HUDEP-2 (cell line): ENCODE measurements at regions not wholly inside any gene's neighbourhood (a gene's known extent, or its start where the extent isn't known, plus 50 kb on each side); places are given as distances from the start of the nearest gene placed in this dataset.
"Not testable (repeated sequence)": the region's sequence is repeated elsewhere in the genome, so short reads cannot be mapped to it uniquely, and the experiment has no call there.

Source experiments
- DNase-seq, 76 experiments: peaks; one replicate each; lab custom pipeline; 2025; ENCODE audit not compliant: unreplicated experiment in 76 of 76; lab: John Stamatoyannopoulos, UW

DNA sequence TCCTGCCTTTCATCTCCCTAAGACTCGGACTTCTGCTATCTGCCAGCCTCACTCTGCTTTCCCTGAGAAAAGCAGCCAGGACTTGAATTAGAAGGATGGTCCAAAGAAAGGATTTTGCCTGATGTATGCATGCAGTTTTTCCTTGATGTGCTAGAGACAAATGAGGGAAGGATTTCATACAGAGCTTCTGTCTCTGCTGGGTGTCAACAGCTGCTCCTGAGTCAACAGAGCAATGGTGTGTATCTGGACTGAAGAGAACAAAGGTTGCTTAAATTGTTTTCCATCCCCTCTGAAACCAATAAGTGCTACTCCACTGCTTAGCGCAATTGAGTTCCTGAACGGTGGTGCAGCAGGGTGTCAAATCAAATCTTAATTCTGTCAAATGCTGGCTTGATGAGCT lies 680.6 kb upstream of the C16orf82 start:
- no peak for DNase-seq

DNA sequence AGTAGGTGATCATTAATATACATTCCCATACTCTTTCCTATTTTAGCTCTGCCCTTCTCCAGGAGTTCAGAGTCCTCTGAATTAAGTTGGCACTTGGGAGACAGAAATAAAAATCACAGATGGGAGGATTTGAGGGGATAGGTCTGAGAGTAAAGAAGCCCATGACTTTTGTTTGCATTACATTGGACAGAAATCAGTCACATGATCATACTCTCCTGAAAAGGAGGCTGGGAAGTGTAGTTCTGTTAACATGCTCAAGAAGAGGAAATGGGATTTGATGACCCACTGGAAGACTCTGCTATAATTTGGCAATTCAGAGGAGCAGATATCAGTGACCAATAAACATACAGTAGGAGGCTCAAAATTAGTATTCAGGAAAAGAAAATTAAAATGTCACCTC lies 674.9 kb upstream of the C16orf82 start:
- no peak for DNase-seq

DNA sequence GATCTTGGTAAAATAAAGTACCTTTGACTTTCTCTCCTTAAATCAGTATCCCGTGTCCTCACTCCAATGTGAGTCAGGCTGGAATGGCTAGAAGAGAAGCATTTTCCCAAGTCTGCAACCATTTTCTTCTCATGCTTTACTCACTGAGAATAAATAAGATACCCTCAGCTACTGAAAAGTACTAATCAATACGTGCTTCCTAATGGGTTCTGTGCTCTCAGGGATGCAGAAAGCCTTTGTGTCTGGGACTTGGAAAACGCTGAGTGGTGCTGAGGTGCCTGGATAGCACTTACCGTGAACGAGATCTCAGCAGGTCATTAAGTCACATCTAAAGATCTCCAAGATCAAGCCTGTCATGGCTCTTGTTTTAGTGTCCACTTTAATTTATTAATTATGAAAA lies 672.3 kb upstream of the C16orf82 start:
- DNase-seq = no peak

DNA sequence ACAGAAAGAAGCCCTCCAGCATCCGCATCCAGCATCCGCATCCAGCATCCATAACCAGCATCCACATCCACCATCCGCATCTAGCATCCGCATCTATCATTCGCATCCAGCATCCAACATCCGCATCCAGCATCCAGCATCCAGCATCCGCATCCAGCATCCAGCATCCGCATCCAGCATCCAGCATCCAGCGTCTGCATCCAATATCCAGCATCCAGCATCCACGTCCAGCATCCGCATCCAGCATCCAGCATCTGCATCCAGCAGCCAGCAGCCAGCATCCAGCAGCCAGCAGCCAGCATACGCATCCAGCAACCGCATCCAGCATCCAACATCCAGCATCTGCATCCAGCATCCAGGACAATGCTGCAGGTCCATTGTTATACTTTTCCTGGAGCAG lies 671.0 kb upstream of the C16orf82 start:
- no peak for DNase-seq

DNA sequence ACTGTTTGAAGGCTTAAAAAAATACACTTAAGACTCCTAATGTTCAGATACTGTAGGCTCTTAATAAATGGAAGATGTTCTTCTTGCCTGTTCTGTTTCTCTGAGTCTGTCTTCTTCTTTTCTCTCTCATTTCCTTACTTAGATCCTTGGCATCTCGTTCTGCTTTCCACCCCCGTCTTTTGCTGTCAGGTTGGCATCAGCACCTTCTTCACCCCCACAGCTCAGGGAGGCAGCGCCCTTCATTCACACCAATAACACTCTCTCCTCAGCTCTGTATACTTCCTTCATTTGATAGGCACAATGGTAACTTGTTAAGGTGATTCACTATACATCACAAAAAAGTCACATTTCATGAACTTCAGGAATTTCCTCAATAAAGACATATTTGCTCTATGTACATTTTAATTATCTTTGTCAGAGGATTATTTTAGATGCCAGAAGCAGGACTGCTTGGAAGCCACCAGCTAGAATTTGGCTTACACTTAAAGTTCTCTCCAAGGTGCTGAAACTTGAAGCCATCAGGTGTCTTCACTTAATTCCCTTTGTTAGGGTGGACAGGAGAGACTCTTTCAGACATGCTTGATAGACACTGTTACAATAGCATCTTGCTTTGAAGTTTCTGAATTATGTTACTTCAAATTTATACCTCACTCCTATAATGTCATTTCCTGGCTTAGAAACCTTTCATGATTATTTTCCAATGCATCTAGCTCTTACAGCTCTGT lies 670.1 kb upstream of the C16orf82 start:
- DNase-seq = no peak

DNA sequence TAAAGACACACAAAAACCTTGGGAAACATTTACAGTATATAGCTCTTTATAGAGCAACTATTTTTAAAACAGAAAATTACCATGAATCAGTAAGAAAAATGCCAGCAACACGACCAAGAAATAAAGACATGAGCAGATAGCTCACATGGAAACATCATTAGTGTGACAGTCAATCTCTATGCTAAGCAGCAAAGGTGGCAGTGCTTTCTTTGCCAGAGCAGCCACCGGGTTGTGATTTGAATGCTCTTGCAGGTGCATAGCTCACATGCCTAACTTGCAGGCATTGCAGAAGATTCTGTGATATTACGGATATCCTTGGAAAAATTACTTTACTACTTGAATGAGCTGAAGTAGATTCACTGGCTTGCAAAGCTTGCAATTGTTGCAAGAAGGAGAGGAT lies 652.9 kb upstream of the C16orf82 start:
- DNase-seq = no peak

DNA sequence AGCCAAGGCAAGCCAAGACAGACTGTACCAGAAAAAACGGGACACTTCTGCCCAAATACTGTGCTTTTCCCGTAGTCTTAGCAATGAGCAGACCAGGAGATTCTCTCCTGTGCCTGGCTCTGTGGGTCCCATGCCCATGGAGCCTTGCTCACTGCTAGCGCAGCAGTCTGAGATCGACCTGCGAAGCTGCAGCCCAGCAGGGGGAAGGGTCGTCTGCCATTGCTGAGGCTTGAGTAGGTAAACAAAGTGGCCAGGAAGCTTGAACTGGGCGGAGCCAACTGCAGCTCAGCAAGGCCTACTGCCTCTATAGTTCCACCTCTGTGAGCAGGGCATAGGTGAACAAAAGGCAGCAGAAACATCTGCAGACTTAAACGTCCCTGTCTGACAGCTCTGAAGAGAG lies 647.3 kb upstream of the C16orf82 start:
- DNase-seq = not testable (repeated sequence)

DNA sequence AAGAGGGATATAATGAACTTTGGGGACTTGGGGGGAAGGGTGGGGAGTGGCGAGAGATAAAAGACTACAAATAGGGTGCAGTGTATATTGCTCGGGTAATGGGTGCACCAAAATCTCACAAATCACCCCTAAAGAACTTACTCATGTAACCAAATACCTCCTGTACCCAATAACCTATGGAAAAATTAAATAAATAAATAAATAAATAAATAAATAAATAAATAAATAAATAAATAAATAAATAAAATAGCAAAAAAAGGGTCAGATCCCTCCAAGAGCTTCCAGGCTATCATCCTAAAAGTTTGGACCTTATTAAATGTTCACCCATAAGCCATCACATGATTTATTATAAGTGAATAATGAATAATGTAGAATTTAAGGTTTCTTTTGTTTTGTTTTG lies 636.1 kb upstream of the C16orf82 start:
- no peak for DNase-seq

DNA sequence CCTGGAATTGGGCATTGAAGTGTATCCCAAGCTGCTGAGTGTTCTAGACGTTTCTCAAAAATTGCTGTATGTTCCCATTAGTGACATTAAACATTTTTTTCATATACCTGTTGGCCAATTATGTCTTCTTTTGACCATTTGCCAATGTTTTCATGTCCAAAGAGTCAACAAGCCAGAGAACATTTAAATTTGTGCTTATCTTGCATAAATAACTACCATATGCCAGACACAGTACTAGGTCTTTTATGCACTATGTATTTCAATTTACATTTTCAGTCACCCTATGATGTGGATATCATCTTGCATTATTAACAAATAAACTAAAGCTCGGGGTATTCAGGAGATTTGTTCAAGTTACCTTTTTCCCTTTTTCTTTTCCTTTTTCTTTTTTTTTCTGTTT lies 632.9 kb upstream of the C16orf82 start:
- DNase-seq = no peak

DNA sequence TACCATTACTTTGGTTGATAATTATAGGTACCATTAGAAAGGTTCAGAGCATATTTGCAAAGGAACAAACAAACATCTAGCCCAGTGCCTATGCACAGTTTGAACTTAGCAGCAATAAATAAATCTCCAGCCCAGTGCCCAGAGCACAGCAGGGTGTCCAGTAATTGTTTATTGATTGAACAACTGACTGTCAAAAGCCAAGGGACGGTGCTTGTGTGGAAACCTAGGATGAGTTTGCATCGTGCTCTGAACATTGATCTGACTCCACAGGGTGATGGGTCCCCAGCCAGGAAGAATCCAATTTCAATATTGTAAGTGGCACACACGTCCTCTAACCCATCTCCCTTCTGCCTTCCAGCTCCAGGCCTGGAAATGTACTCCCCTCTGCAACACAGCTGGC lies 625.5 kb upstream of the C16orf82 start:
- DNase-seq = no peak

DNA sequence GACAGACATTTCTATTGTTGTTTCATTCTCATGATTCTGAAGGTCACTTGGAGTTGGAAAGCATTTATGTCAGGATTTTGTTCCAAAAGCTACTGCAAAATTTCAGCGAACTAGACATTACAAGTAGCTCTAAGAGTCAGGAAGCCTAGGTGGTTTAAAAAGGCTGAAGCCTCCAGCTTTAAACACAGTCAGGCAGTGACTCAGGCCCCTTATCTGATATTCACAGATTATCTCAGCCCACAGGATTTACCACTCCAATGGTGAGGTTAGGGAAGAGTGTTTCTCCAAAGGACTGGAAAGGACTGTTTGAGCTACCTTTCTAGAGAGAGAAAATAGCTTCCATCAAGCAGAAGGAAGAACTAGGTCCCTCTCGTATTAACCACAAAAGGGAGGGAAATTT lies 624.4 kb upstream of the C16orf82 start:
- no peak for DNase-seq

DNA sequence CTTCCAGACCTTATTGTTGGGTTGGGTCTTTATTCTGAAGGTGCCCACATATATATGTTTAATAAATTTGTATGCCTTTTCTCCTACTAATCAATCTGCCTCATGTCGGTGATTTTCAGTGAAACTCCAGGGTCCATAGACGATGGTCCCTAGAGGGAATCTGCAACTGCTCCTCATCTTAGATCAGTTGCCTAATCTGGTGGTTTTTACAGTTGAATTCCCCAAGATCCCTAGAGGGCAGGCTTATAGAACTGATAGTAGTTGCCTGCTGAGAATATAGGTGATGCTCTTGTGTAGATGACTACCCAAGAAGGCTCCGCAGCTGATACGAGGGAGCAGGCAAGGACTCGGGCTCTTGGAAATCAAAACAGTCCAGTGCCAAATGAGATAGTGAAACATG lies 619.2 kb upstream of the C16orf82 start:
- DNase-seq = no peak

DNA sequence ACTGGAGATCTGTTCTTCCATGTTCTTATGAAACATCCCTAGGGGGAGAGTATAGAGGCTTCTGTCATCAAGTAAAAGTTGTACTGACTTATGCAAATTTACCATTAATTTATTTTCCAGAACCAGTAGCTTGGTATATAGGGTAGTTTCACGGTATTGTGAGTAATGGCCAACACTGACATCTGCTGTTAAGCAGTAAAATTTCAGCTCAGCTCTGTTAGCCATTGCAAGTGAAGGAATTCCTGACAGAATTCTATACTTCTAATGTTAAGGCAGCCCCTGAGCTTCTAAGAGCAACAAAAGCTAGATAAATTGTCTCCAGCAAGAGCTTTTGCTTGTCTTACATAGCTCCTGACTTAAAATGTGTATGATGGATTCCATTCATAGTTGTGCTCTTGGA lies 613.5 kb upstream of the C16orf82 start:
- DNase-seq = no peak

DNA sequence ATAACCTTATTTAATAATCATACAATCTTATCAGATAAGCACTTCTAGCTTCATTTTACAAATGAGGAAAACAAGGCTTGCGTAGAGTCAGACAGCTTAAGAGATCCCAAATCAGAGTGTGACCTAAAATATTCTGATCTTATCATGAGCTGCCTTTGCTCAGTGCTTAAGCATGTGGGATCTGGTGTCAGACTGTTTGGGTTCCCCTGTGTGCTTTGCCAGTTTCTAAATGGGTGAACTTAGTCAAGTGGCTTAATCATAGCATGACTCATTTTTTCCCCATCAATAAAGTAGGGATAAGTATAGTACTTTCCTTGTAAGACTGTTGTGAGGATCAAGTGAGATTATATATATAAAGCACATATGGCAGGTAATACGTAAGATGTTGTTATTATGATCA lies 612.6 kb upstream of the C16orf82 start:
- no peak for DNase-seq

DNA sequence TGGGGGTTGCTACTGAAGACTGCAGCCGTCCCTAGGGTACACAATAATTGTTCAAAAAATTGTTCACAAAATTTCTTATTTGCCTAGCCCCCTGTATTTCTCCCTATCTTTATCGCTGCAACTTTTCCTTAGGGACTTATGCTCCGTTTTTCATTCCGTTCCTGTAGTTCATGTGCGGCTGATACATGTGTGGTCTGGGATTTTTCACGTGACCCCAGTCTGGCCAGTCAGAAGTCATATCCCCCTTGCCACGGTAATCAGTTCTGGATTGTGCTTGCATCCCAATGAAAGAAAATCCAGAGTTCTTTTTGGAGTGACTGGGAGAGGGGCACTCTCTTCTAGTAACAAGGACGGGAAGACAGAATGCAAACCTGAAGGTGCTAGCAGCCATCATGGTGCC lies 610.7 kb upstream of the C16orf82 start:
- no peak for DNase-seq

DNA sequence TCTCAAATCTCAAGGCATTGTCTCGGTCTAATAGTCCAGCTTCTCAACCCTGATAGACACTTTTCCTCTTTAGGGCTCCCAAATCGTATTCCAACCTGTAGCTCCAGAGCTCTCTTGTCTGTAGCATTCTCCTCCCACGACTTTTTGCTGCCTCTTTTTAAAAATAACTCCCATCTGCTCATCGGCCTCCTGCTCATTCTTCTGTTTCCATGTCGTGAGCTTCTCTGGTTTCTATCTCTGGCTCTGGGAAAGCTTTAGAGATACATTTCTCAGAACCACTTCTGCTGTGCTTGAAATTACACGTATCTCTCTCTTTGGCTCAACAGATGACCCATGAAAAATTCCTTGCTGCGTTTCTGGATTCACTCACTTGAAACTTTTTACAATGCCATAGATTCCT lies 609.6 kb upstream of the C16orf82 start:
- no peak for DNase-seq

DNA sequence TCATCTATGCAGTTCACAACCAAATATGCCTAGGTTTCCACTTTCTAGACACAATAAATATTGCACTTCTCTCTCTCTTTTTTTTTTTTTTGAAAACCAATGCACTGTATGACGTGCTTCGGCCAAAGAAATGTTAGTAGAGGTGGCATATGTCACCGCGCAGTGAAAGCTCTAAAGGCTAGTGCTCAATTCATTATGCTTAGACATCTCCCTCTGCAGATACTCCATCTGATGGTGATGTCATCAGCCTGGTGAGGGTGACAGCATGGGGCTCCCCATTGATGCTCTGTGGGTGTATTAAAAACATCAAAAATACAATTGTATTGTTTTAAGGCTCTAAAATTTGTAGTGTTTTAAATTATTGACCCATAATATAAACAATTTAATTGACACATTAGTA lies 608.8 kb upstream of the C16orf82 start:
- DNase-seq = no peak

DNA sequence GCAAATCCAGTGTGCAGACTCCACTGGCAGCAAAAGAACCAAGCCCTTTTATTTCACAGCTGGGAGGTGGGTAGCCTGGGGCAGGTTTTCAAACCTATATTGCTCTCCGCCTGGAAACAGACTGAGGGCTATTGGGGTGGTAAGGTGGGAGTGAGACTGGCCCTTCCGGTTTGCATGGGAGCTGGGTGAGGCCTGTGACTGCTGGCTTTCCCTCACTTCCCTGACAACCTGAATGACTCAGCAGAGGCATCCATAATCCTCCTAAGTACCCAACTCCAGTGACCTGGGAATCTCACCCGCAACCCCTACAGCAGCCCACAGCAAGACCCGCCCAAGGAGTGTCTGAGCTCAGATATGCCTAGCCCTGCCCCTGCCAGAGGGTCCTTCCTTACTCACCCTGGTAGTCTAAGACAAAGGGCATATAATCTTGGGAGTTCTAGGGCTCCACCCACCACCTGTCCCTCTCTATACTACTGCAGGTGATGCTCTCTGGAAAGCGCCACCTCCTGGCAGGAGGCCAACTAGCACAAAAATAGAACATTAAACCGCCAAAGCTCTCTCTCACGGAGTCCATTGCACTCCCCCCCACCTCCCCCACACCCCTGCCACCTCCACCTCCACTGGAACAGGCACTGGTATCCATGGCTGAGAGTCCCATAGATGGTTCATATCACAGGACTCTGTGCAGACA lies 602.0 kb upstream of the C16orf82 start:
- no peak for DNase-seq

DNA sequence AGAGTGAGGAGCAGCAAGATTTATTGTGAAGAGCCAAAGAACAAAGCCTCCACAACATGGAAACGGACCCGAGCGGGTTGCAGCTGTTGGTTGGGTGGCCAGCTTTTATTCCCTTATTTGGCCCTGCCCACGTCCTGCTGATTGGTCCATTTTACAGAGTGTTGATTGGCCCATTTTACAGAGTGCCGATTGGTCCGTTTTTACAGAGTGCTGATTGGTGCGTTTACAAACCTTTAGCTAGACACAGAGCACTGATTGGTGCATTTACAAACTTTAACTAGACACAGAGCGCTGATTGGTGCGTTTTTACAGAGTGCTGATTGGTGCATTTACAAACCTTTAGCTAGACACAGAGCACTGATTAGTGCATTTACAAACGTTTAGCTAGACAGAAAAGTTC lies 592.3 kb upstream of the C16orf82 start:
- DNase-seq = not testable (repeated sequence)

DNA sequence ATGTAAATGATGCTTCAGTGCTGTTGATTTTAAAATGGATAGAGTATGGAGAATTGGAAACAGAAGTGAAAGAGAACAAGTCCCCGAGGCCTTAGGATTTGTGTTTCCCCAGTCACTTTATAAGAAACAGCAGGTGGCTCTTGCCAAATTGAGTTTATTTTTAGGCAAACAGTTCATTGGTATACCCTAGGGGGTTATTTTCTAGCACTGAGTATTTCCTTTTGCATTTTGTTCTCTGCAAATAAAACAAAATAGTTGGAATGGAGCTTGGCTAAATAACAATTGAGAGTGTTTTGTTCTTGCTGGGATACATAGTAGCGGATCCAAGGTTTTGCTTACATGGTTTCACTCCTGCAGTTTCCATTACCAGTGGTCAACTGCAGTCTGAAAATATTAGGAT lies 591.1 kb upstream of the C16orf82 start:
- DNase-seq = no peak

DNA sequence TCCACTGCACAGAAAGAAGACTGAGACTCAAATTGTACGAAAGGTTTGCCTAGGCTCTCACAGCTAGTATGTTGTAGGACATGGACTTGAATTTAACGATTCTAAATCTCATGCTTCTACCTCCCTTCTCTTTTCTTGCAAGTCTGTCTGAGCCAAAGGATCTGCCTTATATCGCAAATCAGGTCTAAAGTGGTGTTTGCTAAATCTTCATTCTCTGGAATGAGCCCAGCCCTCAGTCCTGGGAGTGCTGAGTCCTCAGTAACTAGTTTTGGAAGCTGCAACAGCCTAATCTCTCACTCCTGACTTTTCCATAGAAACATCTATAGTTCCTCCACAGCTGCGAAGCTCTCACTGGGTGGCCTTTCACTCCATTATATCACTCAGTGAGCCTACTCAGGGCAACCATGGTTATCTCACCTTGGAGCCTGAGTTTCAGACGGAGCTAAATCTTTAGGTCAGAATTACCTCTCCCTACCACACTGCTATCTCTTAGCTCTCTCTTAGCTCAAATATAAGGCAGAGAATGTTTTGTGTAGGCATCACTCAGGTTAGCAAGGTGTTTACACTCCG lies 575.5 kb upstream of the C16orf82 start:
- no peak for DNase-seq

DNA sequence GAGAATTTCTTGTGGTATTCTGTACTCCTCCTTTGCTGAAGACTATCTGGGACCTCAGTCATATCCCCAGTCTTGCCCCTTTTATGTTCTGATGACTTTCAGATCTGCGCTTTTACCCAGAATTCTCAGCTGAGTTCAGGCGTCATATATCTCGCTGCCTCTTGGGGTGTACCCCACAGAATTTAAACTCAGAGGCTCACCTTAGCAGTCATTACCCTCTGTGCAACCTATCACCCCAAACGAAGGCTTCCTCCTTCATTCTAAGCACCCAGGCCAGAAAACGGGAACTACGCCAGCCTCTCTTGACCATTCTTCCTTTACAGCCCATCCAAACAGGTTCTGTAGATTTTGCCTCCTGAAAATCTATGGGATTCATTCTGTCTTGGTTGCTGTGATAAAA lies 574.8 kb upstream of the C16orf82 start:
- DNase-seq = no peak
